ENCODE measurements at regions not wholly inside any gene's neighbourhood (a gene's known extent, or its start where the extent isn't known, plus 50 kb on each side); places are given as distances from the start of the nearest gene placed in this dataset.

GRCh38 chr5:144042156-144042555 is 128.3 kb downstream of the YIPF5 start (continued):
- TF ChIP-seq E2F5 (CRISPR knock-in tag; conservative IDR thresholded peaks at IDR 0.05): no peak
- TF ChIP-seq, protein P1, sequence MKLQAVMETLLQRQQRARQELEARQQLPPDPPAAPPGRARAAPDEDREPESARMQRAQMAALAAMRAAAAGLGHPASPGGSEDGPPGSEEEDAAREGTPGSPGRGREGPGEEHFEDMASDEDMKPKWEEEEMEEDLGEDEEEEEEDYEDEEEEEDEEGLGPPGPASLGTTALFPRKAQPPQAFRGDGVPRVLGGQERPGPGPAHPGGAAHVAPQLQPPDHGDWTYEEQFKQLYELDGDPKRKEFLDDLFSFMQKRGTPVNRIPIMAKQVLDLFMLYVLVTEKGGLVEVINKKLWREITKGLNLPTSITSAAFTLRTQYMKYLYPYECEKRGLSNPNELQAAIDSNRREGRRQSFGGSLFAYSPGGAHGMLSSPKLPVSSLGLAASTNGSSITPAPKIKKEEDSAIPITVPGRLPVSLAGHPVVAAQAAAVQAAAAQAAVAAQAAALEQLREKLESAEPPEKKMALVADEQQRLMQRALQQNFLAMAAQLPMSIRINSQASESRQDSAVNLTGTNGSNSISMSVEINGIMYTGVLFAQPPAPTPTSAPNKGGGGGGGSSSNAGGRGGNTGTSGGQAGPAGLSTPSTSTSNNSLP (IDR thresholded peaks at IDR 0.05; ENCODE audit: low read depth, low read length): no peak
- TF ChIP-seq, protein P2, sequence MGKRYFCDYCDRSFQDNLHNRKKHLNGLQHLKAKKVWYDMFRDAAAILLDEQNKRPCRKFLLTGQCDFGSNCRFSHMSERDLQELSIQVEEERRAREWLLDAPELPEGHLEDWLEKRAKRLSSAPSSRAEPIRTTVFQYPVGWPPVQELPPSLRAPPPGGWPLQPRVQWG (CRISPR knock-in tag; IDR thresholded peaks at IDR 0.05; ENCODE audit: borderline replicate concordance, low read depth): no peak

- ATAC-seq (no peak), FAIRE-seq (no peak), DNase-seq (ENCODE audit: low spot score) (no peak)
- H3K9me3 ChIP-seq (ENCODE audit: low read length): no peaks in the 10 kb centered on the region
- WGBS (ENCODE audit: low lambda C conversion rate): 5% methylated on average over 3 of the region's 9 CpGs
- no peak for TF ChIP-seq KLF6 (CRISPR knock-in tag; IDR thresholded peaks at IDR 0.05)
- no peak for TF ChIP-seq ZBTB10 (CRISPR knock-in tag; IDR thresholded peaks at IDR 0.05; ENCODE audit: borderline replicate concordance)
- no peak for TF ChIP-seq PCBP2 (optimal IDR thresholded peaks at IDR 0.05; ENCODE audit: low read depth, low read length, poor library complexity, severe bottlenecking)
- no peak for TF ChIP-seq CCAR2 (optimal IDR thresholded peaks at IDR 0.05; ENCODE audit: low read depth, low read length)
- TF ChIP-seq ZNF556 (CRISPR knock-in tag; IDR thresholded peaks at IDR 0.05; ENCODE audit: borderline replicate concordance): no peak
- TF ChIP-seq, protein P3, sequence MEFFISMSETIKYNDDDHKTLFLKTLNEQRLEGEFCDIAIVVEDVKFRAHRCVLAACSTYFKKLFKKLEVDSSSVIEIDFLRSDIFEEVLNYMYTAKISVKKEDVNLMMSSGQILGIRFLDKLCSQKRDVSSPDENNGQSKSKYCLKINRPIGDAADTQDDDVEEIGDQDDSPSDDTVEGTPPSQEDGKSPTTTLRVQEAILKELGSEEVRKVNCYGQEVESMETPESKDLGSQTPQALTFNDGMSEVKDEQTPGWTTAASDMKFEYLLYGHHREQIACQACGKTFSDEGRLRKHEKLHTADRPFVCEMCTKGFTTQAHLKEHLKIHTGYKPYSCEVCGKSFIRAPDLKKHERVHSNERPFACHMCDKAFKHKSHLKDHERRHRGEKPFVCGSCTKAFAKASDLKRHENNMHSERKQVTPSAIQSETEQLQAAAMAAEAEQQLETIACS (CRISPR knock-in tag; IDR thresholded peaks at IDR 0.05): no peak
- TF ChIP-seq ZNF7 (CRISPR knock-in tag; IDR thresholded peaks at IDR 0.05): no peak
- no peak for TF ChIP-seq ETV5 (CRISPR knock-in tag; IDR thresholded peaks at IDR 0.05; ENCODE audit: borderline replicate concordance)
- TF ChIP-seq ZNF256 (CRISPR knock-in tag; conservative IDR thresholded peaks at IDR 0.05): no peak
- TF ChIP-seq ZFP90 (CRISPR knock-in tag; IDR thresholded peaks at IDR 0.05; ENCODE audit: borderline replicate concordance): no peak
- TF ChIP-seq ZNF12 (CRISPR knock-in tag; IDR thresholded peaks at IDR 0.05): no peak
- no peak for TF ChIP-seq BHLHE40 (IDR thresholded peaks at IDR 0.05; ENCODE audit: low read length)
- CTCF ChIA-PET (ENCODE audit: low intra/inter-chr PET ratio, low total read pairs): no interaction called here
- no peak overlapping the region for H3K9ac ChIP-seq (ENCODE audit: insufficient read depth, low read depth, low read length)
- no TSS peak for BruUV-seq (replicated peaks)
- in situ Hi-C loops (cut with HindIII; ENCODE audit: extremely low pct_ligation_motif_present, low pct_unique_long_range_greater_than_20kb): no loop called here
- H3K27me3 ChIP-seq (ENCODE audit: control insufficient read depth in 1 of 2, insufficient read depth in 2 of 2, low read length in 2 of 2): no peaks in the 10 kb centered on the region; a peak in 2 of 5 replicates
- intact Hi-C loops (cut with micrococcal nuclease; ENCODE audit: unreplicated experiment): no loop called here
- H3K4me2 ChIP-seq (ENCODE audit: low read depth, low read length): no peak overlapping the region
- no peak overlapping the region for H2AFZ ChIP-seq (ENCODE audit: low read length)
- no peak overlapping the region for H3K4me3 ChIP-seq (replicated peaks in 1 of 3; ENCODE audit: insufficient read depth in 1 of 3, low read depth in 2 of 3, low read length in 3 of 3)
- H3K36me3 ChIP-seq (replicated peaks in 1 of 2; ENCODE audit: control insufficient read depth in 1 of 2, insufficient read depth in 2 of 2, low read length in 2 of 2): no peaks in the 10 kb centered on the region
- no peaks in the 10 kb centered on the region for H4K20me1 ChIP-seq (ENCODE audit: insufficient read depth, low read length)
- no peaks in the 10 kb centered on the region for H3K4me1 ChIP-seq (ENCODE audit: insufficient read depth, low read length)
- no peaks in the 10 kb centered on the region for H3K79me2 ChIP-seq (ENCODE audit: insufficient read depth, low read length)
- POLR2A ChIA-PET: no interaction called here
- H3K27ac ChIP-seq (ENCODE audit: extremely low read length, insufficient read depth, low read length): no peak overlapping the region
Observed at GRCh38 chr5:144048259-144048856, 122.1 kb downstream of the YIPF5 start.

Measured in HepG2 (cell line).